Inferior parietal cortex (tissue), 1 donor: ENCODE measurements at regions not wholly inside any gene's neighbourhood (a gene's known extent, or its start where the extent isn't known, plus 50 kb on each side); places are given as distances from the start of the nearest gene placed in this dataset.
A peak's percentile ranks its signal among the peaks of the same experiment; 100 is the strongest.

Source experiments
- DNase-seq: peaks from one replicate; pipeline ENCODE4 v3.0.0-alpha.2; 2016; ENCODE audit errors: extremely low spot score

DNA sequence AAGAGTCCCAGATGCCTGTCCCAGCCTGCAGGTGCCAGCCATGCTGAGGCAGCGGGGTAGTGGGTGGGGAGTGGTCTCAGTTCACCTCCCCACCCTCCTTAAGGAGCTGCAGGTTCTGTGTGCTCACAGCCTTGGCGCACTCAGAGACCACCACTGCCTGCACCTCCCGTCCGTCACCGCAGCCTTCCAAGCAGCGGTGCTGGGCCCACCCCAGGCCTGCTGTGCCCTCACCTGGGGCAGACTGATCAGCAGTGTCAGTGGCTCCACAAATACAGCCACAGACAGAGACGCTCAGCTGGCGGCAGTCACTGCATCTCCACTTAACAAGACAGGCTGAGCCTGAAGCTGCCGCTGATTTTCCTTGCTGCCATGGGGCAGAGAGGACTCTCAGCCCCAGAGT, 120.2 kb downstream of the RFLNA start:
- DNase-seq = no peak

DNA sequence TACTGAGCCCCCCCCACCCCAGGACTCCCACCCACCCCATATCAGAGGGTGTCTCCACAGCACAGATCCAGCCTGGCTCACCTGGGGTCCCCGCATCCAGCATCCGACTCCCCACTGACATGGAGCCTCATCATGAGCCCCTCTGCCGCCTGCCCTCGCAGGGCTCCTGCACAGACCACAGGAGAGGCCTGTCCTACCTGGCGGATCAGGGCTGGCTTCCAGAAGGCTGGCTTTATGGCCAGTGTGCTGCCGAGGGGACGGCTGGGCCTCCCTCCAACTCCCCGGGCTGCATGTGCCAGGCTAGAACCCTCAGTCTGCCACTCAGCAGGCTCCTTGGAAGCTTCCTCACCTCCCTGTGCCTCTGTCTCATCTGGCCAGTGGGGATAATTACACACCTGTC, 119.0 kb downstream of the RFLNA start:
- DNase-seq = no peak

- DNase-seq = peak; percentile 53
Measured at GRCh38 chr12:124413401-124413800, 118.5 kb downstream of the RFLNA start.

DNA sequence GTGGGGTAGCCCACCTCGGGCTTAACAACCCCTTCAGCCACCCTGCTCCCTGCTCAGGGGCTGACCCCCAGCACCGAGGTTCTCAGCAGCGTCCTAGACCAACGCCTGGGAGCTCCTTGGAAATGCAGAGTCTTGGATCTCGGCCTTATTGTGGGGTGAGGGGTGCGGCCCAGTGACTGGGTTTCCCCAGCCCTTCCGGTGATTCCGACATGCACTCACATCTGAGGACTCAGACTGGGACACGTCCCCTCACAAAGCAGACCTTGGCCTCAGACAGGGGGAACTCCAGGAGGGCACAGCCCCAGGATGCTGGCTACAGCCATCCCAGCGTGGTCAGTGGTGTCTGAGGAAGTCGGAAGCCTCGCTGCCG, 117.7 kb downstream of the RFLNA start:
- DNase-seq = no peak

DNA sequence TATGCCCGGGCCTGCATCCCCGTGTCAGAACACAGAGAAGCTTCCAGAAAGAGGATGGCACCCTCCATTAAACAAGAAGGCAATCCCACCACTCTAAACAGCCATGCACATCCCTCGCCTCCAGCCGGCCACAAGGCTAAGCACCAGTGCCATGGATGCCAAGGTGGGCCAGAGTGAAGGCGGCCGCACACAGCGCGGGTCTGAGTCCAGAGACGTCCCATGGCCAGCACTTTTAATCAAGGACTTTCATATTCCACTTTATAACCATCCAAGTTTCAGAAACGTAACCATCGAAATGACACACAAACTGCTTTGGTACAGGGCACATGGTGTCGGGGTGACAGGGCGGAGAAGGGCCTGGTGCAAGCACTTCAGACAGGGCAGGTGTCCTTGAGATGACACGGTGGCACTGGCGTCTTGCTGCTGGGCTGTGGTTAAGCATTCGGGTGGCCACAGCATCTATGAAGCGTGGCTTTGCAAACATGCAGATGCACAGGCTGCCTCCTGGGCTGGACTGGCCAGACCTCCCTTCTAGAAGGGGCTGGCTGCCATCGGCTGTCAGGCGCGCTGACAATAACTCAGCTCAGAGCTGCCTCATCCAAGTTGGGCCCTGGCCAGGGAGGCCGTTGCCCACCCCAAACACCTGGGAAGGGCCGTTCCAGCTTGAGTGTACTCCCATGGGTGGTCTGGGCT, 117.2 kb downstream of the RFLNA start:
- no peak for DNase-seq

DNA sequence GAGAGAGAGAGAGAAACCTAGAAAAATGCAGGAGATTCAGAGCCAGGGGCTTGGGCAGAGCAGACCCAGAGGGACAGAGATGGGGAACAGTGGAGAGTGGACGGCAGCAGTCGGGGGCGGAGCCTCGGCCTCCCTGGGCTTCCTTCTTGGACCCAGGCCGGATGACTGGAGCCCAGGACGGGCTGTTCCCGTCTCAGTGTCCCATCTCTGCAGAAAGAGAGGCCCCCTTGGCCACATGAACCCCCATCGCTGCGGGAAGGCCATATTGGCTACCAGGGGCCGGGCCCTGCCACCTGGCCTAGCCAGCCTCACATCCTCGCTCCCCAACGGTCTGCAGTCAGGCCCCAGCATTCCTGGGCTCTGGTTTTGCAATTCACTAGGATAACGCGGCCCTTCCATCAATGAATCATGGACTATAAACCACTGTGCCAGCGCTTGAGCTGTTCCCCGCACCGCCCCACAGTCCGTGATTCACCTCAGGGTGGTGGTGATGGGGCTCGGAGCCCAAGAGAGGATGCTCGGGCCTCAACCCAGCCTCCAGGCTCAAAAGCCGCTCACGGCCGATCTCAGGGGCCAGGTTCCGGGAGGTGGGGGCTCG, 116.5 kb downstream of the RFLNA start:
- no peak for DNase-seq

DNA sequence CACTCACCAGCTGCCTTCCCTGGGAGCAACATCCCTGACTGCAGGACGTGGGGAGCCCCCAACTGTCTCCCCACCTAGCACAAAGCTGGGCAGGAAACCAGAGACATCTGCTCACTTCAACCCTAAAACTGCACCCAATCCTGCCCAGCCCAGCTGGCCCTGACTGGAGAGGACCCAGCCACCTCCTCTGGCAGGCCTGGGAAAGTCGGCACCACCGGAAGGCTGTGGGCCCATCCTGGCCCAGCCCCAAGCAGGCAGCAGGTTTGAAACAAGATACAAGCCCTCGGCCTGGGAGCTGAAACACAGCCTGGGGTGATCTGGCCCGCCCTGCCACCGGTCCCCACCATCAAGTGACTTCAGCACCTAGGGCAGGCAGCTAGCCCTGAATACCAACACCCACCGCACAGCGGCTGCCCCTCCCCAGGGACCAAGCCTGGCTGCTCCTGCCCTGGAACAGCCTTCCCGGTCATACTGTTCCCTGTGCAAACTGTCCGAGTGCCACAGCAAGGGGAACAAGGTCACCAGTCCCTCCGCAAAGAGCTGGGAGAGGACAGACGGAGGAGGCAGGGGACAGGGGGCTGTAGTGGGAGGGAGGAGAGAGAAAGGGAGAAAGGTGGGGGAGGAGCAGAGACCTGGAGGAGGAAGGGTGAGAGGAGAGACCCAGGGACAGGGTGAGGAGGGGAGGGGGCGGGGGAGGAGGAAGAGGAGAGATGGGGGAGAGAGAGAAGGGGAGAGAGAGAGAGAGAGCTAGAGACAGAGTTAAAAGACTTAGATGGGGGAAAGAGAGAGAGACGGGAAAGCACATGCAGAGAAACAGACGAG, 115.7 kb downstream of the RFLNA start:
- DNase-seq = no peak

DNA sequence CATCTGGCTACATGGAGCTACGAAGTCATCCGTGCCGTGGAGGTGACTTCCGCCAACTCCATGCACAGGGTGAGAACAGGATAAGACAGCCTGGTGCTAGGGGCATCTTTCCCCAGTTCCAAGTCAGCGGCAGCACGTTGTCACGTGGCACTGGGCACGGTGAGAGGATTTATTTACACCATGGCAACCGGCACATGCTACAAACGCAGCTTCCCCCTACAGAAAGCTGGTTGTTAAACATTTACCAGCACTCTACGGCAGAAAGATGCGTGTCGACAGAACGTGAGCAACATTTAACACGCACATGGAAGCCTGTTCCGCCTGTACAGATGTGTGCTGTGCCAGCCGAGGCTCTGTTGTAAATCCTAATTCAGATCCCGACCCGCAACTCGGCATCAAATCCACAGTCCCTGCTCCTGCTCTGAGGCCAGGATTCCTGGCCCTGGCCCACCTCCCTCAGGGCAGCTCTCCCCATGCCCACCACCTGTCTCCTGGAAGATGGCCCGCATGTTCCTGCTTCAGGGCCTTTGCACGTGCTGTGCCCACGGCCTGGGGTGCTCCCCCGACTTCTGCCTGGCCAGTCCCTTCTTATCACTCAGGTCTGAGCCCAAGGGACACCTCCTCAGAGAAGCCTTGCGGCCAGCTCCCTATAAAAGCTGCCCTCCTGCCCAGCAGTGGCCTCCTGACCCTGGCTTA, 114.1 kb downstream of the RFLNA start:
- no peak for DNase-seq

DNA sequence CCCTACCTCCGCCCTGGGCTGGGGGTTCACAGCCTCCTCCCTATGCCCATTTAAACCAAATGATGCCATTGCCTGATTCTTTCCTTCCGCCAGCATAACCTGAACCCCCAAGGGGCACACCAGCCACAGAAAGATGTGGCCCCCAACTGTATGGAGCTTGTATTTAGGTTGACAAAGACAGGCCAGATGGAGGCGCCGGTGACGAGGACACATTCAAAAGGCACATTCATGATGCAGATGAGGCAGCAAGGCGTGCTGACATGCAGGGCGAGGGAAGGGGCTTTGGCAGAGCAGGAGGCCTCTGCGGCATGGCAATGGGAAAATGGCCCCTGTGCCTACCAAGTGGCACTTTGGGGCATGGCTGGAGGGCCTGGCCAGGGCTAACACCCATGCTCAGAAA, 112.2 kb downstream of the RFLNA start:
- DNase-seq = no peak

GRCh38 chr12:124406043-124406442, 111.2 kb downstream of the RFLNA start:
- DNase-seq = no peak

DNA sequence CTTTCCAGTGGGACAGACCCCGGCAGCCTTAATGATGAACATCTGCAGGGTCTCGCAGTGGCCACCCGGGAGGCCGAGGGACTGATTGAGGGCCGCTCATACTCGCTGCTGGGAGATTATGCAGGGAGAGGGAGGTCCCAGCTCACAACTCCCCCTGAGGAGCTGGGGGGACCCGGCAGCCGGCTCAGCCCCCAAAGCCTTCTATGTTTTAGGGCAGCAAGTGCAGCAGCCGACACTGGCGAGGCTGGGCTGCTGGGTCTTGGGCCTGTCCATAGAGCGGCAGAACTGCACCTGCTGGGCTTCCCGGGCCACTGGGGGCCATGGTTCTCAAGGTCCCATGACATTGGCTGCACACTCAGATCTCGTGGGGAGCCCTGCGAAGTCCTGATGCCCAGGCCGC, 110.7 kb downstream of the RFLNA start:
- no peak for DNase-seq

DNA sequence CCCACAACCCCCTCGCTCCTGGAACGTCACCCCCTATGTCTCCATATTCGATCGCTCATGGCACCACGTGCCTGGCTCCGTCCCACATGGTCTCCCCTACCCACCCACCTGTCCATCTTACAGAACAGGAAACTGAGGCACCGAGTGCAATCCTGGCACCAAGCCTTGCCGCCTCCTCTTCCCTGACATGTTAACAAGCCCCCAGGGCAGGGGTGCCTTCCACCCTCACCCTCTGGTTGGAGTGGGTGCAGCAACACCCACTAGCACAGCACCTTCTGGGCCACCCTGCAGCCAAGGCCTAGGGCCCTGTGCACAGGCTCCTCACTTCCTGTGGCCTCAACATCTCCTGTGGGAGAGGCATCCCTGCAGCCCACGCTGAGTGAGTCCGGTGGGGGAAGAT, 110.3 kb downstream of the RFLNA start:
- no peak for DNase-seq

DNA sequence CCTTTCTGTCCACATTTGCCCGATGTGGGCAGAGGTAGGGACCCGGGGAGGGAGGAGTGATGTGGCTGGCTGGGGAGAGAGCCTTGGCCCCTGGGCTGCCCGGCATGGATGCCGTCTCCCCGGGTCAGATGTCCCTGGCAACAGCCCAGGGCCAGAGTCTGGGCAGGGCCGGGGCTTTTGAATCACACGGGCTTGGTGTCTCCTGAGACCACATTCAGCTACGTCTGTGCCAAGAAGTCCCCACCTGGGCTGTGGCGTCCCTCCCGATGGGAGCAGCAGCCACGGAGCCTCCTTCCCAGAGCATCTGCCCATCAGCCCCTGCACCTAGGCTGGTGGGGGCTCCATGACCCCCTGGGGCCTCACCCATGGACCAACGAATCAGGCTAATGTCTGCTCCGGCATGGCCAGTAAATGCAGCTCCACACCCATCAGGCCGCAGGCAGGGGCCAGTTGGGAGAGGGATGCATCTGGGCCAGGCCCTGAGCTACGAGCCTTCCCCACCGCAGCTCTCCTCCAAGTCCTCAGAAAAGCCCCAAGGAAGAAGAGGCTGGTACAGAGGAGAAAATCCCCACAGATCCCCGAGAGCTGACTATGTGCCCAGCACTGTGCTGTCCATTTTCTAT, 109.4 kb downstream of the RFLNA start:
- DNase-seq = no peak

- no peak for DNase-seq
Measured at GRCh38 chr12:124403273-124403672, 108.4 kb downstream of the RFLNA start.

DNA sequence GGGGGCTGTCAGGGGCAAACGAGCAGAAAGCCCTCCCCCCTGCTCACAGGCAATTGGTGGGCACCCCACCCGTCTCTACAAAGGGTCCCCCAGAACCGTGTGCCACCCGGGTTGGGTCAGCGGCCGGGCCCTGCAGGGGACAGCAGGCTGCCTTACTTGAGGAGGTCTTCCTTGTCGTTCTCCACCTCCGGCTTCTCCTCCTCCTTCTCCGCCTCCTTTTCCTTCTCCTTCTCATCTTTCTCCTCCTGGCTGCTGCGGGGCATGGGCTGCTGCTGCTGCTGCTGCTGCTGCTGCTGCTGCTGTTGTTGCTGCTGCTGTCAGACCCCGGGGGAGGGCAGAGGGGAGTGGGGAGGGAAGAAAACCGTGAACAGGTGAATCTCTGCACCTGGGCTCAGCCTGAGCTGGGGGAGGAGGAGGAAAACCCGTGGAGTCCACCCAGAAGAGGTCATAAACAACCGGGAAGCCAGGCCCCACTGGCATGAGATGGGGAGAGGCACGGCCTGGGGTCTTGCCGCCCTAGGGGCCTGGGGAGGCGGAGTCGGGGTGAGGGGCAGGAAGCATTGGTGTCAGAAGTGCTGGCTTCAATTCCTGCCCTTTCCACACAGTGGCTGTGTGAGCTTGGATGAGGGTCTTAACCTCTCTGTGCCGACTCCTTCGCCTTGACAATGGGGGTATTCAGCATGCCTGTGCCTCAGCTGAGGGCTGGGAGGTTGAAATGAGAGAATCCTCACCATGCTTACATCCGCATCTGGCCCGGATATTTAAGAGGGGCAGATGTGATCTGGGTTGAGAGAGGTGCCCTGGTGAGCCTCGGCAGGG, 107.6 kb downstream of the RFLNA start:
- DNase-seq = no peak

- no peak for DNase-seq
Measured at GRCh38 chr12:124401704-124402221, 106.9 kb downstream of the RFLNA start.

DNA sequence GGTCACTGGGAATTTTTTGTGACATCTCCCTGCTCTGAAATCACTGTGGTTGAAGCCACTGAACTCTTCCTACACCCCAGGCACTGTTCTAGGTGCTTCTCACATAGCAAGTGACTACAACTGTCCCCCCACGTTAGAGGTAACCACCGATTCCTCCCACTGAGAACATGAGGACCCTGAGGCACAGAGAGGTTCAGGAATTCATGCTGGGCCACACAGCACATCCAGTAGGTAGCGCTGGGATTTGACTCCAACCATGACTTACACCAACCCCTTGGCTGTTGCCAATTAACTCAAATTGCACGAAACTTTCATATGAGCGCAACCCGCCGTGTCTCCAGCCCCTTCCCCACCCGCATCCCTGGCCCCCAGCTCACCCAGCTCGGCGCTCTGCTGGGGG, 105.2 kb downstream of the RFLNA start:
- no peak for DNase-seq

GRCh38 chr12:124399622-124400021, 104.7 kb downstream of the RFLNA start:
- no peak for DNase-seq

- DNase-seq = no peak
Measured at GRCh38 chr12:124398578-124399227, 103.8 kb downstream of the RFLNA start.

- no peak for DNase-seq
Measured at GRCh38 chr12:124397807-124398577, 103.1 kb downstream of the RFLNA start.
